CD14-positive monocyte (primary cell): ENCODE measurements at regions not wholly inside any gene's neighbourhood (a gene's known extent, or its start where the extent isn't known, plus 50 kb on each side); places are given as distances from the start of the nearest gene placed in this dataset.

ENCODE experiments used
- DNase-seq, 3 donors: peaks; one replicate each; pipeline ENCODE4 v3.0.0-alpha.2; 2011 to 2022
- H2AFZ ChIP-seq: 2 replicates; pipeline ENCODE4 v1.6.0; 2012; ENCODE audit warnings: mild to moderate bottlenecking, low read depth, low read length, inconsistent platforms; ENCODE audit not compliant: insufficient read depth, poor library complexity, severe bottlenecking
- H3K27ac ChIP-seq, 2 donors: 1 replicate in 1 of 2; 2 replicates in 1 of 2; pipeline ENCODE4 v1.5.1; 2012 to 2013; ENCODE audit warnings: low read length in 2 of 2, control low read depth in 1 of 2, inconsistent platforms in 1 of 2, low read depth in 1 of 2, mild to moderate bottlenecking in 1 of 2
- H3K27me3 ChIP-seq, 2 donors: one replicate each; pipeline versions ENCODE4 v1.6.0 to v1.6.1; 2011 to 2013; ENCODE audit warnings: low read length in 2 of 2; ENCODE audit not compliant: control insufficient read depth in 2 of 2, insufficient read depth in 2 of 2
- H3K36me3 ChIP-seq, 2 donors: replicated peaks in 1 of 2; 1 replicate in 1 of 2; 2 replicates in 1 of 2; pipeline versions ENCODE4 v1.5.1 to v1.6.1; 2012 to 2013; ENCODE audit warnings: low read length in 2 of 2, control low read depth in 1 of 2, inconsistent platforms in 1 of 2, mild to moderate bottlenecking in 1 of 2; ENCODE audit not compliant: insufficient read depth in 2 of 2, control insufficient read depth in 1 of 2
- H3K4me1 ChIP-seq, 2 donors: 1 replicate in 1 of 2; 2 replicates in 1 of 2; pipeline versions ENCODE4 v1.5.1 to v1.6.1; 2012 to 2013; ENCODE audit warnings: low read length in 2 of 2, control low read depth in 1 of 2, inconsistent platforms in 1 of 2, mild to moderate bottlenecking in 1 of 2, moderate library complexity in 1 of 2; ENCODE audit not compliant: insufficient read depth in 2 of 2, control insufficient read depth in 1 of 2
- H3K4me2 ChIP-seq: replicated peaks from 2 replicates; pipeline ENCODE3; 2012; ENCODE audit warnings: low read length, moderate library complexity, mild to moderate bottlenecking; ENCODE audit not compliant: poor library complexity, severe bottlenecking; ENCODE audit errors: extremely low read depth
- H3K4me3 ChIP-seq, 3 experiments: fragments of 200-600 bp in 1 of 3; sonication (generic) in 1 of 3; replicated peaks in 1 of 3; 1 replicate in 2 of 3; 2 replicates in 1 of 3; pipeline ENCODE4 v1.5.1; 2011 to 2013; ENCODE audit warnings: low read length in 3 of 3, mild to moderate bottlenecking in 3 of 3, control low read depth in 2 of 3, low read depth in 2 of 3, inconsistent platforms in 1 of 3, moderate library complexity in 1 of 3
- H3K79me2 ChIP-seq: 2 replicates; pipeline ENCODE4 v1.6.0; 2012; ENCODE audit warnings: mild to moderate bottlenecking, control low read depth, inconsistent platforms, low read length, moderate library complexity; ENCODE audit not compliant: insufficient read depth
- H3K9ac ChIP-seq: 2 replicates; pipeline ENCODE4 v1.6.0; 2017; ENCODE audit warnings: low read length, mild to moderate bottlenecking; ENCODE audit not compliant: insufficient read depth, poor library complexity, severe bottlenecking
- H3K9me3 ChIP-seq, 2 donors: replicated peaks in 1 of 2; 1 replicate in 1 of 2; 2 replicates in 1 of 2; pipeline versions ENCODE4 v1.5.1 to v1.6.1; 2012 to 2013; ENCODE audit warnings: low read length in 2 of 2, control low read depth in 1 of 2; ENCODE audit not compliant: control insufficient read depth in 1 of 2, insufficient read depth in 1 of 2
- H4K20me1 ChIP-seq: 2 replicates; pipeline ENCODE4 v1.6.0; 2012; ENCODE audit warnings: mild to moderate bottlenecking, low read length, control low read depth, moderate library complexity; ENCODE audit not compliant: insufficient read depth
- H3K27ac Mint-ChIP-seq, 7 donors: one replicate each; pipeline ENCODE4 v1.8.0; 2020; ENCODE audit warnings: mild to moderate bottlenecking in 7 of 7, mixed read lengths in 7 of 7, moderate library complexity in 6 of 7, inconsistent platforms in 2 of 7
- H3K27me3 Mint-ChIP-seq, 3 donors: one replicate each; pipeline ENCODE4 v1.8.0; 2021 to 2022; ENCODE audit warnings: low read depth in 3 of 3, mild to moderate bottlenecking in 3 of 3, mixed read lengths in 3 of 3, moderate library complexity in 3 of 3, inconsistent platforms in 1 of 3
- H3K36me3 Mint-ChIP-seq, 2 donors: one replicate each; pipeline ENCODE4 v1.8.0; 2020; ENCODE audit warnings: mixed read lengths in 2 of 2, inconsistent platforms in 1 of 2, mild to moderate bottlenecking in 1 of 2
- H3K4me1 Mint-ChIP-seq: one replicate; pipeline ENCODE4 v1.8.0; 2020; ENCODE audit warnings: mild to moderate bottlenecking, mixed read lengths
- H3K4me3 Mint-ChIP-seq, 2 donors: one replicate each; pipeline ENCODE4 v1.8.0; 2020; ENCODE audit warnings: mild to moderate bottlenecking in 2 of 2, mixed read lengths in 2 of 2, moderate library complexity in 1 of 2
- H3K9me3 Mint-ChIP-seq, 7 donors: one replicate each; pipeline ENCODE4 v1.8.0; 2020 to 2022; ENCODE audit warnings: mixed read lengths in 7 of 7, mild to moderate bottlenecking in 6 of 7, moderate library complexity in 6 of 7, inconsistent platforms in 2 of 7
- WGBS: methylation state at CpG from one replicate; pipeline ENCODE4 v1.1.5; 2013; ENCODE audit warnings: missing lambda C conversion rate; ENCODE audit not compliant: insufficient coverage; 5-methylcytosine and 5-hydroxymethylcytosine counted together
- intact Hi-C, 2 donors: fragments of 100-400 bp; cut with micrococcal nuclease; formaldehyde crosslinking; loops; one replicate each; pipeline versions ENCODE4 v1.15.0 to v1.15.1; 2023
- TF ChIP-seq, protein P1 (sequence below): fragments of 200-600 bp; IDR thresholded peaks from one replicate; pipeline ENCODE4 v1.8.0; 2022; ENCODE audit warnings: antibody characterized with exemption, mild to moderate bottlenecking

DNA sequence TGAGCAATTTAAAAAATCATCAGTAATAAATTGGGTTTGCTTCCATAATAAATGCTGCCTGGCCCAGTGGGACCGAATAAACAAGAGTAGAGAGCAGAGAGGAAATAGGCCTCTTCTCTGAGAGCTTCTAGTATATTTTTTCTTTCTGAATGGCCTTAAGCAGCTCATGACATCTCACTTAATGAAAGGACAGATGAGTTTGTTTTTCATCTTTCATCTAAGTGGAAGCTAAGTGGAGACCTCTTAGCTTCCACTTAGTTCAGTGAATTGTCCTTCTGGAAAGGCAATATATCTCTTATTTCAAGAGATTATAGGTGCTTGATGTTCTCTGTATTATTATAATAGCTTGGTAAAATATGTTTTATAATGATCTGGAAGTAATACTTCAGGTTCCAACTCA is 245.9 kb upstream of the ANO3 start:
- no peaks in the 10 kb centered on the region for H3K27me3 ChIP-seq
- TF ChIP-seq, protein P1, sequence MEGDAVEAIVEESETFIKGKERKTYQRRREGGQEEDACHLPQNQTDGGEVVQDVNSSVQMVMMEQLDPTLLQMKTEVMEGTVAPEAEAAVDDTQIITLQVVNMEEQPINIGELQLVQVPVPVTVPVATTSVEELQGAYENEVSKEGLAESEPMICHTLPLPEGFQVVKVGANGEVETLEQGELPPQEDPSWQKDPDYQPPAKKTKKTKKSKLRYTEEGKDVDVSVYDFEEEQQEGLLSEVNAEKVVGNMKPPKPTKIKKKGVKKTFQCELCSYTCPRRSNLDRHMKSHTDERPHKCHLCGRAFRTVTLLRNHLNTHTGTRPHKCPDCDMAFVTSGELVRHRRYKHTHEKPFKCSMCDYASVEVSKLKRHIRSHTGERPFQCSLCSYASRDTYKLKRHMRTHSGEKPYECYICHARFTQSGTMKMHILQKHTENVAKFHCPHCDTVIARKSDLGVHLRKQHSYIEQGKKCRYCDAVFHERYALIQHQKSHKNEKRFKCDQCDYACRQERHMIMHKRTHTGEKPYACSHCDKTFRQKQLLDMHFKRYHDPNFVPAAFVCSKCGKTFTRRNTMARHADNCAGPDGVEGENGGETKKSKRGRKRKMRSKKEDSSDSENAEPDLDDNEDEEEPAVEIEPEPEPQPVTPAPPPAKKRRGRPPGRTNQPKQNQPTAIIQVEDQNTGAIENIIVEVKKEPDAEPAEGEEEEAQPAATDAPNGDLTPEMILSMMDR, result no peak
- H3K36me3 ChIP-seq, result no peaks in the 10 kb centered on the region
- H3K36me3 Mint-ChIP-seq, result no peaks in the 10 kb centered on the region
- no CpG with 5 or more reads among the region's 1 CpG for WGBS
- no peaks in the 10 kb centered on the region for H4K20me1 ChIP-seq
- intact Hi-C loops, result no loop called here
- H3K27ac ChIP-seq, result no peak overlapping the region
- no peak overlapping the region for H3K27ac Mint-ChIP-seq
- H3K9ac ChIP-seq, result no peak overlapping the region
- no peaks in the 10 kb centered on the region for H3K4me1 Mint-ChIP-seq
- H3K9me3 ChIP-seq, result no peaks in the 10 kb centered on the region
- peaks cover 0 to 1% (median 0%) of the 10 kb centered on the region in 7 donors for H3K9me3 Mint-ChIP-seq
- H3K4me2 ChIP-seq, result no peak overlapping the region
- no peak for DNase-seq
- H3K79me2 ChIP-seq, result no peaks in the 10 kb centered on the region
- no peak overlapping the region for H3K4me3 Mint-ChIP-seq
- no peak overlapping the region for H3K4me3 ChIP-seq
- H3K4me1 ChIP-seq, result no peaks in the 10 kb centered on the region
- no peak overlapping the region for H2AFZ ChIP-seq
- H3K27me3 Mint-ChIP-seq, result no peaks in the 10 kb centered on the region

DNA sequence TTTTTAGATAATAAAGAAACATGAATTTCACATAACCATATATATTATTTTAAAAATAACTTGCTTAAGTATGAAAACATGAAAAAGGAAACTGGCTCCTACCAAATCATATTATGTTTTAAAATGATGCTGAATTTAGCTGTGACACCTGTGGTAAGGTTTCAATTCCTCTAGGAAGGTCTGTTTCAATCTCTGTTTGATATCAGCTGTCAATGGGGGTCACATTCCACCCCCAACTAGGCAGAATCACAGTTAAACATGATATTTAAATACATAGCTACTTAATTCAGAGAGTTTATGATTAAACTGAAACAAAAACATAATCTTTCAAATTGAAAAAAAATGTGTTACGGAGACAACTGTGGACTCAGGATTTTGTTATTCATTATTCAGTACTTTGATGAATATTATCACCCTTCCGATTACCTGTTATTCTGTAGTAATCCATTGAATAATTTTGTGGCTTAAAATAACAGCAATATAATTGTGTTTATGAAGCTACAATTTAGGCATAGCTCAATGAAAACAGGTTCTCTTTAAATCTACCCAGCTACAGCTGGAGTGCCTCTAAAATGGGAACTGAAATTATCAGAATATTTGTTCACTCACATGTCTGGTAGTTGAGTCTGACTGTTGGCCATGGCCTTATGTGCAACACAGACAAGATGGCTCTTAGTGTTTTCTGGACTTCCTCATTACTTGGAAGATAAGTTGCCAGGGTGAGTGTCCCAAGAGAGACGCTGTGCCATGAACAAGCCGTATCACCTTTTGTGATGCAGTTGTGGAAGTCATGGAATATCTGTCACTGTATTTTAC is 244.6 kb upstream of the ANO3 start:
- Histone ChIP-seq H3K4me3 (no peak overlapping the region), H4K20me1 (no peaks in the 10 kb centered on the region), H3K4me2 (no peak overlapping the region), H3K9me3 (no peaks in the 10 kb centered on the region), H3K4me1 (no peaks in the 10 kb centered on the region), H3K27me3 (no peaks in the 10 kb centered on the region), H3K36me3 (no peaks in the 10 kb centered on the region), H3K27ac (no peak overlapping the region), H2AFZ (no peak overlapping the region), H3K79me2 (no peaks in the 10 kb centered on the region), H3K9ac (no peak overlapping the region)
- H3K4me1 Mint-ChIP-seq, result no peaks in the 10 kb centered on the region
- intact Hi-C loops, result no loop called here
- no peaks in the 10 kb centered on the region for H3K9me3 Mint-ChIP-seq
- H3K4me3 Mint-ChIP-seq, result no peak overlapping the region
- WGBS, result 89% methylated on average over 2 of the region's 4 CpGs
- no peak for DNase-seq
- H3K27me3 Mint-ChIP-seq, result no peaks in the 10 kb centered on the region
- H3K27ac Mint-ChIP-seq, result no peak overlapping the region
- H3K36me3 Mint-ChIP-seq, result no peaks in the 10 kb centered on the region
- TF ChIP-seq, protein P1, result no peak
